Vagina (tissue), 2 donors: ENCODE measurements at regions not wholly inside any gene's neighbourhood (a gene's known extent, or its start where the extent isn't known, plus 50 kb on each side); places are given as distances from the start of the nearest gene placed in this dataset.
A peak's percentile ranks its signal among the peaks of the same experiment; 100 is the strongest.

Experiments used
- DNase-seq, 2 donors: peaks; one replicate each; pipeline ENCODE4 v3.0.0-alpha.2; 2017; ENCODE audit errors: extremely low spot score in 2 of 2
- H3K27ac ChIP-seq: fragments of 200-600 bp; sonication (generic); one replicate; pipeline ENCODE4 v1.5.1; 2019
- H3K27me3 ChIP-seq: fragments of 200-600 bp; sonication (generic); one replicate; pipeline ENCODE4 v1.5.1; 2019
- H3K36me3 ChIP-seq, 2 donors: fragments of 200-600 bp; sonication (generic); one replicate each; pipeline ENCODE4 v1.5.1; 2017 to 2019
- H3K4me1 ChIP-seq: fragments of 200-600 bp; sonication (generic); one replicate; pipeline ENCODE4 v1.5.1; 2019
- H3K4me3 ChIP-seq, 2 donors: fragments of 200-600 bp; sonication (generic); 1 replicate in 1 of 2; 2 replicates in 1 of 2; pipeline ENCODE4 v1.5.1; 2016 to 2019
- H3K9me3 ChIP-seq: fragments of 200-600 bp; sonication (generic); one replicate; pipeline ENCODE4 v1.5.1; 2019
- POLR2A ChIP-seq, 2 donors: fragments of 450-650 bp; IDR thresholded peaks; one replicate each; pipeline ENCODE4 v1.6.1; 2017; ENCODE audit warnings: antibody characterized with exemption in 2 of 2, mild to moderate bottlenecking in 2 of 2, moderate library complexity in 2 of 2
- POLR2AphosphoS5 ChIP-seq, 2 donors: sonication (generic); formaldehyde crosslinking; IDR thresholded peaks; one replicate each; pipeline ENCODE4 v1.9.0; 2017; ENCODE audit warnings: antibody characterized with exemption in 2 of 2, mild to moderate bottlenecking in 2 of 2, low read depth in 1 of 2; ENCODE audit not compliant: insufficient read depth in 1 of 2
- intact Hi-C: fragments of 100-400 bp; cut with DNase I; formaldehyde crosslinking; loops from one replicate; pipeline ENCODE4 v1.15.1; 2023
- TF ChIP-seq, protein P1 (sequence below), 3 experiments: fragments of 450-650 bp in 2 of 3; fragments of 200-600 bp in 1 of 3; sonication (generic) in 1 of 3; IDR thresholded peaks; one replicate each; pipeline ENCODE4 v1.5.1; 2017 to 2019; ENCODE audit warnings: antibody characterized with exemption in 3 of 3, mild to moderate bottlenecking in 2 of 3, moderate library complexity in 2 of 3

DNA sequence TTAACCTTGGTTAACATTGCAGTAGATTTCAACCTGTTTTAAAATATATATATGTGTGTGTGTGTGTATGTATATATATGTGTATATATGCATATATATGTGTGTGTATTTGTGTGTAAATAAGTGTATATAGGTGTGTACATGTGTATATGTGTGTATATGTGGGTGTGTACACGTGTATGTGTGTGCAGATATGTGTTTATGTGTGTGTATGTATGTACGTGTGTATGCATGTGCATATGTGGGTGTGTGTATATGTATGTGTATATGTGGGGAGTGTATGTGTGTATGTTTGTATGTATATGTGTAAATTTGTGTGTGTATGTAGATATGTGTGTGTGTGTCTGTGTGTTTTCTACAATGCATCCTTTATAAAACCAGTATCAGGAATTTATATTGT is 205.5 kb upstream of the FOXF1 start:
- Histone ChIP-seq H3K27me3 (no peaks in the 10 kb centered on the region), H3K27ac (peak overlapping the region; percentile 68), H3K4me3 (no peak overlapping the region), H3K36me3 (no peaks in the 10 kb centered on the region), H3K4me1 (peaks cover 29% of the 10 kb centered on the region), H3K9me3 (no peaks in the 10 kb centered on the region)
- intact Hi-C loops: no loop called here
- no peak for TF ChIP-seq POLR2AphosphoS5 (IDR thresholded peaks at IDR 0.05; ENCODE audit: insufficient read depth in 1 of 2, low read depth in 1 of 2)
- no peak for TF ChIP-seq POLR2A (IDR thresholded peaks at IDR 0.05)
- TF ChIP-seq, protein P1, sequence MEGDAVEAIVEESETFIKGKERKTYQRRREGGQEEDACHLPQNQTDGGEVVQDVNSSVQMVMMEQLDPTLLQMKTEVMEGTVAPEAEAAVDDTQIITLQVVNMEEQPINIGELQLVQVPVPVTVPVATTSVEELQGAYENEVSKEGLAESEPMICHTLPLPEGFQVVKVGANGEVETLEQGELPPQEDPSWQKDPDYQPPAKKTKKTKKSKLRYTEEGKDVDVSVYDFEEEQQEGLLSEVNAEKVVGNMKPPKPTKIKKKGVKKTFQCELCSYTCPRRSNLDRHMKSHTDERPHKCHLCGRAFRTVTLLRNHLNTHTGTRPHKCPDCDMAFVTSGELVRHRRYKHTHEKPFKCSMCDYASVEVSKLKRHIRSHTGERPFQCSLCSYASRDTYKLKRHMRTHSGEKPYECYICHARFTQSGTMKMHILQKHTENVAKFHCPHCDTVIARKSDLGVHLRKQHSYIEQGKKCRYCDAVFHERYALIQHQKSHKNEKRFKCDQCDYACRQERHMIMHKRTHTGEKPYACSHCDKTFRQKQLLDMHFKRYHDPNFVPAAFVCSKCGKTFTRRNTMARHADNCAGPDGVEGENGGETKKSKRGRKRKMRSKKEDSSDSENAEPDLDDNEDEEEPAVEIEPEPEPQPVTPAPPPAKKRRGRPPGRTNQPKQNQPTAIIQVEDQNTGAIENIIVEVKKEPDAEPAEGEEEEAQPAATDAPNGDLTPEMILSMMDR (IDR thresholded peaks at IDR 0.05): no peak
- no peak for DNase-seq

DNA sequence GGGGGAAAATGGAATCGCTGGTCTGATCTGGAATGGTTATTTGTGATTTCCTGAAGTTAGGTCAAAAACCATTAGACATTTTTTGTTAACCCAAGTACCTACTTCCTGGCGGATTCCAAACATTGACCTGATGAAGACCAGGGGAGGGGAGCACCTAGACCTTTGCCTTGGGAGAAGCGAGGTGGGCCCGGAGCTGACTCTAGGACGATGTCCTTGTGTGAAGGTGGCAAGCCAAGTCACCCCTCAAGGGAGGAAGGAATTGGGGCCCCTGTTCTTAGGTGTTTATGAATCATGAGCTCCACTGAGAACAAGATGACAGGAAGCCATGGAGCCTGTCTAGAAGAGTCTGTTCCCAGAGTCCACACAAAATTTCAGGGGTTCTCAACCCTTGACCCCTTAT is 204.9 kb upstream of the FOXF1 start:
- H3K27me3 ChIP-seq: no peaks in the 10 kb centered on the region
- no peak for DNase-seq
- H3K9me3 ChIP-seq: no peaks in the 10 kb centered on the region
- TF ChIP-seq POLR2AphosphoS5 (IDR thresholded peaks at IDR 0.05; ENCODE audit: insufficient read depth in 1 of 2, low read depth in 1 of 2) (no peak), POLR2A (IDR thresholded peaks at IDR 0.05) (no peak)
- TF ChIP-seq, protein P1 (IDR thresholded peaks at IDR 0.05): no peak
- peak overlapping the region; percentile 53 for H3K27ac ChIP-seq
- H3K36me3 ChIP-seq: no peaks in the 10 kb centered on the region
- H3K4me3 ChIP-seq: no peak overlapping the region
- H3K4me1 ChIP-seq: peaks cover 29% of the 10 kb centered on the region
- intact Hi-C loops: no loop called here

DNA sequence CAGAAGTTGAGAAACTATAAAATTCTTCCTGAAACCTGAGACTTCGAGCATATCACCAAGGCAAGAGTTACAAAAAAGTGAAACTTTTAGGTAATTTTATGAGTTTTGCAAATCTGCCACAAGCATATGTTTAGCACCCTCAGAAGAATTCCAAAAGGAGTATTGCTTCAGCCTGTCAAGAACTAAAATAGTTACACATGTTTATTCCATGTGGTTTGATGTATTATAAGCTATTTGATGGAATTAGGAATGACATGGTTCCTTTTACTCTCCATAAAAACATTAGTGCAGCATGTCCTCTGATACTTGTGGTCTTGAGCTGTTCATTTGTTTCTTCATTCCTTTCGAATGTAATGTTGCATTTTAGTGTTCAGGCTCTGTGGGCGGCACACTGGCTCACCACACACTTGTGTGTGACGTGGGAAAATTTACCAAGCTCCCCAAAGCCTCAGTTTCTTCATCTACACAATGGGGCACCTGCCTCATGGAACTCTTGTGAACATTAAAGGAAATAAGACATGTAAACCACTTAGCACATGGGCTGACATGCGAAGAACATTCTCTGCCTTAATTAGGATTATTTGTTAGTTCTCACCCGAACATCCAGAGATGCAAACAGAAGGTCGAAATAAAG is 204.2 kb upstream of the FOXF1 start:
- TF ChIP-seq, protein P1 (IDR thresholded peaks at IDR 0.05): no peak
- TF ChIP-seq POLR2AphosphoS5 (IDR thresholded peaks at IDR 0.05; ENCODE audit: insufficient read depth in 1 of 2, low read depth in 1 of 2) (no peak), POLR2A (IDR thresholded peaks at IDR 0.05) (no peak)
- intact Hi-C loops: no loop called here
- Histone ChIP-seq H3K4me3 (no peak overlapping the region), H3K36me3 (no peaks in the 10 kb centered on the region), H3K4me1 (peaks cover 29% of the 10 kb centered on the region), H3K9me3 (no peaks in the 10 kb centered on the region), H3K27ac (peak overlapping the region; percentile 53), H3K27me3 (no peaks in the 10 kb centered on the region)
- DNase-seq: no peak

DNA sequence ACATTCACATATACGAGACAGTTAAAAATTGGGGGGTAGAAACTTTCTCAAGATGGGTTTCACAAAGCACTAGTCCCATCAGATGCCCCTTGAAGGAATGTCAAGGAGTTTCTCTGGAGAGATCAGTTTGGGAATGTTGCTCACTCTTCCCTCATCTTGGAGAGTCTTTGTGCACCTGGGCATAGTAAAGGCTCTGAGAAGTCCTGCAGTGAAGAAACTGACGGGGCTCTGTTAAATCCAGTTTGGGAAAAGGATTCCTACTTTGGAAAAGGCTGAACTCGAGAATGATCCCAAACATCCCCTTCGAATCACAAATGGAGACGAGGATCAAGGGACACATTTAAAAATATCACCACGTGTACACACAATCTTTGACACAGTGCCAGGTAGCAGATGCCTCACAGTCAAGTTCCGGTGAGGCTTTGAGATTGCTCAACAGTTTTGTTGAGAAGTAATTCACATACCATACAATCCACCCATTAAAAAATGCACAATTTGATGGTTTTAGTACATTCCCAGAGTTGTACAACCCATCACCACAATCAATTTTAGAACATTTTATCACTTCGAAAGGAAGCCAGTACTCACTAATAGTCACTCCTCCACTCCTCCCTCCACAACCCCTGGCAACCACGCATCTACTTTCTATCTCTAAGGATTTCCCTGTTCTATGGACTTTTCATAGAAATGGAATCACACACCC is 203.4 kb upstream of the FOXF1 start:
- Histone ChIP-seq H3K36me3 (no peaks in the 10 kb centered on the region), H3K27ac (peak overlapping the region; percentile 2), H3K27me3 (no peaks in the 10 kb centered on the region), H3K4me3 (no peak overlapping the region), H3K9me3 (no peaks in the 10 kb centered on the region), H3K4me1 (peaks cover 29% of the 10 kb centered on the region)
- TF ChIP-seq, protein P1 (IDR thresholded peaks at IDR 0.05): no peak
- TF ChIP-seq POLR2A (IDR thresholded peaks at IDR 0.05): no peak
- TF ChIP-seq POLR2AphosphoS5 (IDR thresholded peaks at IDR 0.05; ENCODE audit: insufficient read depth in 1 of 2, low read depth in 1 of 2): no peak
- DNase-seq: no peak
- intact Hi-C loops: no loop called here

DNA sequence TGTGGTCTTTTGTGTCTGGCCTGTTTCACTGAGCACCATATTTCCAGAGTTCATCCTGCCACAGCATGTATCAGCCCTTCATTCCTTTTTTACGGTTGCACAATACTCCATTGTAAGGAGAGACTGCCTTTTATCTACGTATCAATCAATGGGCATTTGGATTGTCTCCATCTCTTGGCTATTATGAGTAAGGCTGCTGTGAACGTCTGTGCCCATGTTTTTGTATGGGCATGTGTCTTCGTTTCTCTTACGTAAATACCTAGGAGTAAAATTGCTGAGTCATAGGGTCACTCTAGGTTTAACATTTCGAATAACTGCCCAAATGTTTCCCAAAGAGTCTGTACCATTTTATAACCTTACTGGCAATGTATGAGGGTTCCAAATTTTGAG is 202.8 kb upstream of the FOXF1 start:
- Histone ChIP-seq H3K27ac (peak overlapping the region; percentile 2), H3K9me3 (no peaks in the 10 kb centered on the region), H3K4me1 (peaks cover 24% of the 10 kb centered on the region), H3K4me3 (no peak overlapping the region), H3K27me3 (no peaks in the 10 kb centered on the region), H3K36me3 (no peaks in the 10 kb centered on the region)
- intact Hi-C loops: no loop called here
- no peak for DNase-seq
- TF ChIP-seq, protein P1 (IDR thresholded peaks at IDR 0.05): no peak
- no peak for TF ChIP-seq POLR2A (IDR thresholded peaks at IDR 0.05)
- TF ChIP-seq POLR2AphosphoS5 (IDR thresholded peaks at IDR 0.05; ENCODE audit: insufficient read depth in 1 of 2, low read depth in 1 of 2): peak; percentile 10 to 14
